ENCODE measurements at regions not wholly inside any gene's neighbourhood (a gene's known extent, or its start where the extent isn't known, plus 50 kb on each side); places are given as distances from the start of the nearest gene placed in this dataset.
A peak's percentile ranks its signal among the peaks of the same experiment; 100 is the strongest.

GRCh38 chr6:134467620-134468019 lies 149.7 kb upstream of the SGK1 start:
- dilution Hi-C loops (cut with MboI; ENCODE audit: extremely low pct_ligation_motif_present, low sequenced_read_pairs), result no loop called here

More at GRCh38 chr6:134467620-134468019, 149.7 kb upstream of the SGK1 start:
- H3K36me3 ChIP-seq (ENCODE audit: control insufficient read depth in 2 of 2, extremely low read depth in 1 of 2, insufficient read depth in 2 of 2, low read length in 2 of 2), result no peaks in the 10 kb centered on the region
- H4K20me1 ChIP-seq (replicated peaks; ENCODE audit: control insufficient read depth, extremely low read depth, insufficient read depth, low read length), result no peaks in the 10 kb centered on the region
- DNase-seq (ENCODE audit: low read depth, low spot score) (no peak), FAIRE-seq (no peak)
- TF ChIP-seq FOS (IDR thresholded peaks at IDR 0.05; ENCODE audit: borderline replicate concordance, insufficient read depth, low read length) (no peak), POLR2A (IDR thresholded peaks at IDR 0.05; ENCODE audit: low read depth, low read length) (no peak), EZH2 (IDR thresholded peaks at IDR 0.05; ENCODE audit: borderline replicate concordance, low read depth, low read length, severe bottlenecking) (no peak), MYC (IDR thresholded peaks at IDR 0.05; ENCODE audit: low read depth, low read length) (no peak), JUN (IDR thresholded peaks at IDR 0.05; ENCODE audit: borderline replicate concordance, insufficient read depth, insufficient read length, low read depth) (no peak), POLR2AphosphoS5 (IDR thresholded peaks at IDR 0.05; ENCODE audit: insufficient read depth, low read depth, low read length) (no peak), MAX (IDR thresholded peaks at IDR 0.05; ENCODE audit: insufficient read depth, insufficient read length) (no peak), GATA2 (IDR thresholded peaks at IDR 0.05; ENCODE audit: insufficient read depth, insufficient read length, low read depth, low read length) (no peak)
- TF ChIP-seq, protein P1, sequence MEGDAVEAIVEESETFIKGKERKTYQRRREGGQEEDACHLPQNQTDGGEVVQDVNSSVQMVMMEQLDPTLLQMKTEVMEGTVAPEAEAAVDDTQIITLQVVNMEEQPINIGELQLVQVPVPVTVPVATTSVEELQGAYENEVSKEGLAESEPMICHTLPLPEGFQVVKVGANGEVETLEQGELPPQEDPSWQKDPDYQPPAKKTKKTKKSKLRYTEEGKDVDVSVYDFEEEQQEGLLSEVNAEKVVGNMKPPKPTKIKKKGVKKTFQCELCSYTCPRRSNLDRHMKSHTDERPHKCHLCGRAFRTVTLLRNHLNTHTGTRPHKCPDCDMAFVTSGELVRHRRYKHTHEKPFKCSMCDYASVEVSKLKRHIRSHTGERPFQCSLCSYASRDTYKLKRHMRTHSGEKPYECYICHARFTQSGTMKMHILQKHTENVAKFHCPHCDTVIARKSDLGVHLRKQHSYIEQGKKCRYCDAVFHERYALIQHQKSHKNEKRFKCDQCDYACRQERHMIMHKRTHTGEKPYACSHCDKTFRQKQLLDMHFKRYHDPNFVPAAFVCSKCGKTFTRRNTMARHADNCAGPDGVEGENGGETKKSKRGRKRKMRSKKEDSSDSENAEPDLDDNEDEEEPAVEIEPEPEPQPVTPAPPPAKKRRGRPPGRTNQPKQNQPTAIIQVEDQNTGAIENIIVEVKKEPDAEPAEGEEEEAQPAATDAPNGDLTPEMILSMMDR (IDR thresholded peaks at IDR 0.05; ENCODE audit: extremely low read depth in 1 of 2, insufficient read depth in 1 of 2, low read depth in 1 of 2, low read length in 2 of 2), result no peak
- H3K9me3 ChIP-seq (replicated peaks; ENCODE audit: control insufficient read depth, insufficient read depth, low read length), result no peaks in the 10 kb centered on the region
- no peaks in the 10 kb centered on the region for H3K9me1 ChIP-seq (replicated peaks; ENCODE audit: control insufficient read depth, extremely low read depth, insufficient read depth, low read length)
- H3K79me2 ChIP-seq (ENCODE audit: control insufficient read depth, insufficient read depth, low read length), result no peaks in the 10 kb centered on the region
- no peak overlapping the region for H3K9ac ChIP-seq (replicated peaks; ENCODE audit: extremely low read depth, insufficient read depth, low read length)
- peak overlapping the region; percentile 63 for H2AFZ ChIP-seq (ENCODE audit: low read depth, low read length)
- ChIA-PET CTCF (interaction anchor here (0.5 to 2.5 kb wide), 8 partner anchors 12 to 433 kb away, joined by 3 to 11 read pairs (median 3); no protein-coding TSS in a partner anchor), POLR2A (no interaction called here)
- H3K27ac ChIP-seq (ENCODE audit: insufficient read depth, low read depth, low read length), result no peak overlapping the region
- BruUV-seq (replicated peaks), result no TSS peak
- H3K27me3 ChIP-seq (ENCODE audit: control insufficient read depth in 2 of 2, insufficient read depth in 2 of 2, low read length in 2 of 2), result no peaks in the 10 kb centered on the region
- intact Hi-C loops (cut with micrococcal nuclease), result no loop called here
- no peak overlapping the region for H3K4me3 ChIP-seq (replicated peaks in 1 of 3; ENCODE audit: insufficient read depth in 1 of 3, low read depth in 1 of 3, low read length in 3 of 3)
- no peak overlapping the region for H3K4me2 ChIP-seq (ENCODE audit: insufficient read depth, low read length)
- H3K4me1 ChIP-seq (ENCODE audit: control insufficient read depth, extremely low read depth, insufficient read depth, low read length), result peaks cover 13% of the 10 kb centered on the region

Measured in endothelial cell of umbilical vein (primary cell).